ENCODE measurements at regions not wholly inside any gene's neighbourhood (a gene's known extent, or its start where the extent isn't known, plus 50 kb on each side); places are given as distances from the start of the nearest gene placed in this dataset.
"Not testable (repeated sequence)": the region's sequence is repeated elsewhere in the genome, so short reads cannot be mapped to it uniquely, and the experiment has no call there.

DNA sequence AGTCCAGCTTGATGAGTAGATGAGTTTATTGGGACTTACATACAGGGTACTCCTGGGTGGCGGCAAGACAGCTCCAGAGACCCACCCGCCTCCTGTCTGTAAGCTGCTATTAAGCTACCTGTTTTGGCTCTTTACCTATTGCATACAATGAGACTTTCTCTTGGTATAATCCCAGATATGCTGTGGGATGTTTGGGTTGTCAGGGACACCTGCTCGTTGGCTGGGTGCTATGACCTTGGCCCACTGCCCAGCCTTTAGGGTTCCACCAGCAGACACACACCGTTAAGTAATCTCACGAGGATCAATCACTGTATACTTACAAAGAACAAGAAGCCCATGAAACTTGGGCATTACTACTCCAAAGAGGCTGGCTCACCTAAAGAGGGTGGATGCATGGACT is 116.4 kb downstream of the NPIPB5 start:
- DNase-seq: no peak

DNA sequence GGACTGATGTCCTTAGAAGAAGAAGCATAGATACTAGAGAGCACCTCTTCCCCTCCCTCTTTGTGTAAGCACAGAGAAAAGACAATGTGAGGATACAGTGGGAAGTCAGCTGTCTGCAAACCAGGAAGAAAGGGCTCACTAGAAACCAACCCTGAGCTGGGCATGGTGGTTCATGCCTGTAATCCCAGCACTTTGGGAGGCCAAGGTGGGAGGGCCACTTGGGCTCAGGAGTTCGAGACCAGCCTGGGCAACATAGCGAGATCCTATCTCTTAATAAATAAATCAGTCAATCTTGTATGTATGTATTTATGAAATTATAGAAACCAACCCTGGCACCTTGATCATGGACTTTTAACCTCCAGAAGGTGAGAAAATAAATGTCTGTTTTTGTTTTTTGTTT is 118.3 kb downstream of the NPIPB5 start:
- no peak for DNase-seq

DNA sequence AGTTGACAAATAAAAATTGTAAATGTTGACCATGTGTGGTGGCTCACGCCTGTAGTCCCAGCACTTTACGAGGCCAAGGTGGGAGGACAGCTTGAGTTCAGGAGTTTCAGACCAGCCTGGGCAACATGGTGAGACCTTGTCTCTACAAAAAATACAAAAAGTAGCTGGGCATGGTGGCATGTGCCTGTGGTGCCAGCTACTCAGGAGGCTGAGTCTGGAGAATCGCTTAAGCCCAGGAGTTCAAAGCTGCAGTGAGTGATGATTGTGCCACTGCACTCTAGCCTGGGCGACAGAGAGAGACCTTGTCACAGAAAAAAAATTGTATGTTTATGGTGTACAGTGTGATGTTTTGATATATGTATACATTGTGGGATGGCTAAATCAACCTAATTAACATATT is 119.6 kb downstream of the NPIPB5 start:
- DNase-seq: no peak

DNA sequence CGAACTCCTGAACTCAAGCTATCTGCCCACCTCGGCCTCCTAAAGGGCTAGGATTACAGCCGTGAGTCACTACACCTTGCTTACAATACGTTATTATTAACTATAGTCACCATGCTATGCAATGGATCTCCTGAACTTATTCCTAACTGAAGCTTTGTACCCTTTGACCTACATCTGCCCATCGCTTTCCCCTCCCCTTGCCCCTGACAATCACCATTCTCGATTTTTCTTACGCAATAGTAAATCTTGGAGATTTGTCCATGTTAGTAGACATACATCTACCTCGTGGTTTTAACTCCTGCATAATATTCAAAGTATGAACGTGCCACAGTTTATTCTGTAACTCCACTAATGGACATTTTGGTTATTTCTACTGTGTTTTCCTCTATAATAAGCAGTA is 120.6 kb downstream of the NPIPB5 start:
- no peak for DNase-seq

DNA sequence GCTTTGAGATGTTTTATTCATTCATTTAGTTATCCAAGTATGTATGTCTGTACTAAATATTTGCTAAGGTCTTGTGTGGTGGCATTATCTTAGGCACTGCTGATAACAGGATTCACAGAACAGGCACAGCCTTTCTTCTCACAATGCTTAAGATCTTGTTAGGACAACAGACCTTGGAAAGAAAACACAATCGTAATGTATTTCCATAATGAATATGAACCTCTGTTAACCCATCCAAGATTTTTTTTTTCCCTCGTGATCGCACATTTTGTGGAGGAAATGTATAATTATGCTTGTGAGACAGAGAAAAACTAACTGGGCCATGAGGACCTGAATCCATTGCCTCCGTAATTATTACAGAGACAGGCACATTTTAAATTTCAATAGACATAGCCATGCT is 121.9 kb downstream of the NPIPB5 start:
- no peak for DNase-seq

DNA sequence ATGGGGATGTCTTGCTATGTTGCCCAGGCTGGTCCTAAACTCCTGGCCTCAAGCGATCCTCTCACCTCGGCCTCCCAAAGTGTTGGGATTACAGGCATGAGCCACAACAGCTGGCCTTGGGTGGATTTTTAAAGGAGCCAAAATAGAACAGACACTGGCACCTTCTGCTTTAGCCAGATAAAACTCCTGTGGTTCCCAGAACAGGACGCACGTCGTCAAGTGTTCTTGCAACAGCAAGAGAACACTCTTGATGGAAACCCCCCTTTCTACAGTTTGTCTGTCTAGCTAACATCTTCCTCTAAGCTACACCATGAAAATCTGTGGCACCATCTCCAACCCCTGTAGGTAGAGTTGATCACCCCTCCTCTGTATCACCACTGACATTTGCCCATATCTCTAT is 122.6 kb downstream of the NPIPB5 start:
- DNase-seq: no peak

DNA sequence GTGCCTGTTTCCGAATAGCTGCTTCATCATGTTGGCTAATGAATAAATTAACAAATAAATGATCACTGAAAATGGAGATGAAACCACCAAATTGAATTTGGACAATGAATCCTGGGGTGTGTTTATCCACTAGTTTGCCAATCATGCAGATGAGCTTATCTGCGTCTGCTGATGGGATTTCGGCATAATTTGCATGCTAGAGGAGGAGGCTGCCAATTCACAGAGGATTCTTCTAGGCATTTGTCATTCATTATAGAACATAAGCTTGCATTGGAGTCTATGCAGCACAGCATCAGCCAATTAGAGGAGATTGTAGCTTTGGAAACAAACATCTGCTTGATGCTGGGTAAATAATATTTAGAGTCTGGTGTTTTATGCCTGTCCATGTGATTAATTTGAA is 123.1 kb downstream of the NPIPB5 start:
- no peak for DNase-seq

DNA sequence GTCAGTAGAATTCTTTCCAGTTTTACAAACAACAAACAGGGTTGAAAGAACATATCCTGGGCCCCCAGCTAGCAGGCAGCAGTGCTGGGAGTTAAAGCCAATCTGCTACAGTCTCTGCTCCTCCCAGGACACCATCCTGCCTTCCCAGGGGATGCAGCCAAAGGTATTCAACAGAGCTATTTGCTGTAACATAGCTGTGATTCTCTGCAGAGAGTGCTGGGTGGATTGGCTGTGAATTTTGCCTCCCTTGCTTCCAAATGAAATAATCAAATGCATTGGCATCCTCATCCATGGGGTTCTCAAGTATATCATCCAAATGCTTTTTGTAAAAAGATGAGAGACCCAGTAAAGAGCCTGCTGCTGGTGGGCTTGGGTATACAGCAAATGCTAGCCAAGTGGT is 124.3 kb downstream of the NPIPB5 start:
- DNase-seq: no peak

DNA sequence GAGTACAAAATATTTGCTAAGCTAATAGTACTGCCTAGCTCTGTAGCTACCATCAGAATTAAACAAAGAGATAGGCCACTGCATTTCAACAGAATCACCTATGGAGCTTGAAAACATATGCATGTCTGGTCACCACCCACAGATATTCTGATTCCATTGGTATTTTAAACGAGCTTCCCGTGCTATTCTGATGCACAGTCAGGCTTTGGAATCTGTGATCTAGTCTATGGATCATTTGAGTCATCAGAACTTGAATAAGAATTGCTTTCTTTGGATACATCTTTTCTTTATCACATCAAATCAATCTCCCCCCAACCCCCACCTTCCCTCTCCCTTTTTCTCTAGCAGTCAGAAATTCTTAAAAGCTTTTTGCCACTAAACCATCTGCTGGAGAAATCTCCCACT is 124.7 kb downstream of the NPIPB5 start:
- no peak for DNase-seq

DNA sequence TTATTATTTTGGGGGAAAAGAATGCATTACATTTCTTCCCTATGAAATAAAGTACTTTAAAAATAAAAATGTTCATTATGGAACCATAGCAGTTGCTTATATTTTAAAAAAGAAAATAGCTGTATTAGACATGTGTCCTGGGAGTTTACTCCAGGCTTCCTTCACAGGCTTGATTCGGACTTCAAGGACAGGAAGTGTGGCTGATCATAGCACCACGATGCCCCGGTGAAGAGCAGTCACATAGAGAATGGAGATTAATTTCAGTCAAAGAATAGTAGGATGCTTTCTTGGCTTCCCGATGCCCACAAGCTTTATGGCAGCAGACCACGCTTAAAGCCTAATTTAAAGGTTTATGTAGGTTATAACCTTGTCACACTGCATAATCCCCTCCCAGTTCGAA is 125.1 kb downstream of the NPIPB5 start:
- DNase-seq: no peak

DNA sequence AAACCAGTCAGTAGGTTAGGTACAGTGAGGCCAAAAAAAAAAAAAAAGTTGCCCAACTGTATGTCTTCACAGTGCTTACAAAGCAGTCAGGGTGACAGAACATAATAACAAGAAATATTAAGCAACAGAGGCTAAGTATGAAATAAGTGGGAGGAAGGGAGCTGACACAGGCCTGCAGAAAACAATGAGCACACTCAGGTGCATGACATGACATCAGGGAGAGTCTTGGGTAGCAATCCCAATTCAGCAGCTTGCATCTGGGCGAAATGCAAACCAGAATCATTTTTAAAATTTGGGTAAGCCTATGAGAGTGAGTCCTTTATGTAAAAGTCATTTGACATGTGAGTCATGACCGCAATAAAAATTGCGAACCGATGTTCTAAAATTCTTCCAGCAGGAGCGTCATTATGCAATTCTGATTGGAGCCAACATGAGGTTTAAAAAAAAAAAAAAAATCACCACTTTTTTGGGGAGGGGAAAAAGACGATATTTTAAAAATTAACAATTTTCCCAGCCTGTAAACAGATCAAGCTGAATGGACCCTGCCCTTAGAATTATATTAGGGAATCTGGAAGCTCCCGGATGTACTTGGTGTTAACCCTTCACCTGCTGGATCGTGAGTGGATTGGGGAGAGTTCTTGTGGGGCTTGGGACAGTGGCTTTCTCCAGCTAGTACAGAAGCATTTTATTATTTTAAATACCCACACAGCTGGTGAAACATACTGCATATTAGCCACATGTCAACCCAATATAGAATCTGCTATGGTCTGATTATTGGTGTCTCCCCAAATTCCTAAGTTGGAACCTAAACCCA is 127.9 kb downstream of the NPIPB5 start:
- DNase-seq: no peak

DNA sequence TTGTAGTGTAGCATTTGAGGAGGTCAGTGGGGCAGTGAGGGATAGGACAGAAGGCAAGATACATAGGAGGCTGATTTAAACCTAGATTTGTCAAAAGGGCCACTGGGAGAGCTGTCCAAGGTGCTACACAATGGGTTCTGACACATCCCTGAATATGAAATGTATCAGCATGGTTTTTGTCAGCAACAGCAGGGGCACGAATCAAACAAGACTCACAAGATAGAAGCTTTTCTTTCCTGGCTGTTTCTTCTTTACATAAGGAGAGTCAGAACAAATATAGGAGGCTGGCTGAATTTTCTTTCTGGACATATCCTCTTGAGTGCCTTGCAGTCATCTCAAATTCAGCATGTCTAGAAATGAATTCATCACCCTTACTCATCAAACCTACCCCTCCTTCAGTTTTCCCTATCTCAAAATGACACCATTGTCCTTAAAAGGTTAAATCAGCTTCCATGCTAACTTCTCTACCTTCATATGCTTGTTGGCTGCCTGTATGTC is 130.5 kb downstream of the NPIPB5 start:
- DNase-seq: peak in 1 of 5 experiments; percentile 9

DNA sequence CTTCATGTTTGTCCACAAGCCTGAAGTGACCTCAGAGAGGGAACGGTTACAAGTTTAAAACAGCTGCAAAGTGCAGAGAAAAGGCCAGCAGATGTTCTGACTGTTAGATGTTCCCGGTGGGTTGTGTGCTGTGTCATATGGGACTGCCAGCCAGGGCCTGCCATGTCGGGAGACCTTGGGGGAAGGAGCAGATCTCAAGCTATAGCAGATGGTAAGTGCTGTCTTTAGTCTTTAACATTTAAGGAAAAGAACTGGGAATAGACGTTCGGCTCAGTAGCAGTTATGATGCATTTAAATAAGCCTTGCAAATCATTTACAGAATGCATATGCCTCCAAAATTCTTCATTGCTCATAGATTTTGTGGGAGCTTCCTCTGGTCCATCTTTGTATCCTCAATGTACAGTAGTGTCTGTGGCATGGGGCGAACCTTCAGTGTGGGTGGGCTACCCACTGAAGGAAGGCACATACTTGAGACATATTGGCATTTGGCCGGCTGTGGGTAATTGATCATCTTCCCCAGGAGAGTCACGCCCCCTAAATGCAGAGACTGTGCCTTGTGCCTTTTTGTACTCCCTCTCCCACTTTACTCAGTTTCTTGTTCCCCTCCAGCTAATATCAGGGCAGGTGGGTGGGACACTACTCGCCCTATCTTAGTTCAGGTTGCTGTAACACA is 131.9 kb downstream of the NPIPB5 start:
- DNase-seq: no peak

DNA sequence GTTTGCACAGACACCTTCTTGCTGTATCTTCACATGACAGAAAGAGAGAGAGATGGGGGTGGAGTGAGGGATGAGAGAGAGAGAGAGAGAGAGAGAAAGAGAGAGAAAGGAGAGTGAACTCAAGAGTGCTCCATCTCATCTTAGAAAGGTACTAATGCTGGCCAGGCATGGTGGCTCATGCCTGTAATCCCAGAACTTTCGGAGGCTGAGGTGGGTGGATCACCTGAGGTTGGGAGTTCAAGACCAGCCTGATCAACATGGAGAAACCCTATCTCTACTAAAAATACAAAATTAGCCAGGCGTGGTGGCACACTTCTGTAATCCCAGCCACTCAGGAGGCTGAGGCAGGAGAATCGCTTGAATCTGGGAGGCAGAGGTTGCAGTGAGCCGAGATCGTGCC is 132.5 kb downstream of the NPIPB5 start:
- not testable (repeated sequence) for DNase-seq

DNA sequence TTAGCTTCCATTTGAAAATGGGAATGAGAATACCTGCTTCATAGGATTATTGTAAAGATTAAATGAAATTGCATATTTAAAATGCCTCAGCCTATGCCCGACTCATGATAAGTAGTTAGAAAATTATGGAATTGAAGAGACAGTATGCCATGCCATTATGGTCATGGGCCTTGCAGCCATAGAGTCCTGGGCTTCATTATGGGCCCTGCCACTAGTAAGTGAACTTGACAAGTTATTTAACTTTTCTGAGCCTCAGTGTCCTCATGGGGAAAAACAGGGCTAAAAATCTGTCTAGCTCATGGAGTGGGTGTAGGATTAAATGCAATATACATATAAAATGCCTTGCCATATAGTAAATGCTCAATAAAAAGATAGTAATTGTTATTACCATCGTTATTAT is 133.2 kb downstream of the NPIPB5 start:
- no peak for DNase-seq

DNA sequence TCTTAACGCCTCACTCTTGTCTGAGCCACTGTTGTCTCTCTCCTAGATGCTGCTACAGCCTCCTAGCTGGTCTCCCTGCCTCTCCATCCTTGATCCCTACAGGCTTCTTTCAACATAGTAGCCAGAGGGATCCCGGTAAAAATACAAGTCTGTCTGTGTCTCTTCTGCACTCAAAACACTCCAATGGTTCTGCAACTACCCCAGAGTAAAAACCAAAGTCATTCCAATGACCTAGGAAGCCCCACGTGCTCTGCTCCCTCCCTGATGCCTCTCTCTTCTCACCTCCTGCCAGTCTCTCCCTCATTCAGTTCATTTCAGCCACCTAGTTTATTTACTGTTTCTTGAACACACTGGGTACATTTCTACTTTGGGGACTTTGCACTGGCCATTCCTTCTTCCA is 135.2 kb downstream of the NPIPB5 start:
- DNase-seq: no peak

DNA sequence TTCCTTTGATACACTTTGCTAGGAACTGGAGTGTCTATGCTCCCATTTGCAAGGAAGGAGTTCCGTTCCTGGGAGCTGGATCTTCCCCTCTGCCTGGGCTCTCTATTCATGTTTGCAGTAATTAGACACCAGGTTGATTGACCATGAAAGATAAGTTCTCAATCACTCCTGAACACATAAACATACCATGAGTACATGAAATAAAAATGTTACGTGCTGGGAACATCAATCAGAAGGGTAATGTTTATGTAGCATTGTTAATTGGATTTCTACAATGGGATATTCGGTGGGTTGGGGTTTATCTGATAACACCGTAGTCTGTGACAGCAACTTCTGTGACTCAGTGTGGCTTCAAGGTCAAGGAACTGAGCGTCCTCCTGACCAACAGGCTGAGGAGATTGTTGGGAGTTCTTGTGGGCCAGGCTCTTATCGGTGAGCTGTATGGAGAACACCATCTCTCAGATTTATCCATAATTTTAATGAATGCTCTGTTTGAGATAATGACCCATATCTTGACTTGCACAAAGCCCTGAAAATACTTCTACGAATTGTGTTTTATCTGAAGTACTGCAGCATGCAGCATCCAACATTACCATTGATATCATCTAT is 136.4 kb downstream of the NPIPB5 start:
- no peak for DNase-seq

DNA sequence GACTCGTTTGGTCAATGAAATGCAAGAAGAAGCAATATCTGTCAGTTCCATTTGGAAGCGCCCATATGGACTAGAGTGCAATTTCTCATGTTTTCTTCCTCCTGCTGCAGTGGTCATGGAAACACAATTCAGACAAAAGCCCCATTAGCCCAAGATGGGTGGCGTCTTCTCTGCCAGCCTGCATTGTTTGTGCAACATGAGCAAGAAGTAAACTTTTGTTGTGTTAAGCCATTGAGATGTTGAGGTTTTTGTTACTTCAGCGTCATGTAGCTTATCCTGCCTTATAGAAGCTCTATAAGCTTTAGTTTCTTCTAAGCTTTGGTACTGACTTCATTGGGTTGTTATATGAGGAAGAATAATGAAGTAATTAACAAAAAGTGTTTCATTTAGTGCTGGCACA is 137.4 kb downstream of the NPIPB5 start:
- DNase-seq: no peak

DNA sequence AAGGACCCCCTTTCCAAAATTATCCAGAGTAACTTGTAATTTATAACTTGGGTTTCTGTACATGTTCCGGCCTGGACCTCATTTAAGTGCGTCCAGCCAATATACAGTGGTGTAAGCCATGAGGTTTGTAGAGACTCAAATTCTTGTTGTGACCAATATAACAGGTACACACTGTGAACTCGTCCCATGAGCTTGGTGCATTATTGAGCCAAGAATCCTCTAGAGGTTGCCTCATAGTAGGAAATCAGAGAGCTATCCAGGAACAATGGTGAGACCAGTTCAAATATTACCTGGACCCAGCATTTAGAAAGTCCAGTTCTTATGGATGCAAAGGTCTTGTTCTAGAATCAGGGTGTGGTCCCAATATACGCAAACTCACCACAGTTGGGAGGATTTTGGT is 138.2 kb downstream of the NPIPB5 start:
- DNase-seq: no peak

DNA sequence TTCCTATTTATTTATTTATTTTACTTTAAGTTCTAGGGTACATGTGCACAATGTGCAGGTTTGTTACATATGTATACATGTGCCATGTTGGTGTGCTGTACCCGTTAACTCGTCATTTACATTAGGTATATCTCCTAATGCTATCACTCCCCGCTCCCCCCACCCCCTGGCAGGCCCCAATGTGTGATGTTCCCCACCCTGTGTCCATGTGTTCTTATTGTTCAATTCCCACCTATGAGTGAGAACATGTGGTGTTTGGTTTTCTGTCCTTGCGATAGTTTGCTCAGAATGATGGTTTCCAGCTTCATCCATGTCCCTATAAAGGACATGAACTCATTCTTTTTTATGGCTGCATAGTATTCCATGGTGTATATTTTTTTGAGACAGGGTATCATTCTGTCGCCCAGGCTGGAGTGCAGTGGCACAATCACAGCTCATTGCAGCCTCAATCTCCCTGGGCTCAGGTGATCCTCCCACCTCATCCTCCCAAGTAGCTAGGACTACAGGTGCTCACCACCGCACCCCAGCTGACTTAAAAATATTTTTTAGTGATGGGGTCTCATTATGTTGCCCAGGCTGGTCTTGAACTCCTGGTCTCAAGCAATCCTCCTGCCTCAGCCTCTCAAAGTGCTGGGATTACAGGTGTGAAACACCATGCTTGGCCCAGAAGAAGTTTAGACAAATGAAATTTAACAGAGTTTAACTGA is 140.6 kb downstream of the NPIPB5 start:
- not testable (repeated sequence) for DNase-seq

DNA sequence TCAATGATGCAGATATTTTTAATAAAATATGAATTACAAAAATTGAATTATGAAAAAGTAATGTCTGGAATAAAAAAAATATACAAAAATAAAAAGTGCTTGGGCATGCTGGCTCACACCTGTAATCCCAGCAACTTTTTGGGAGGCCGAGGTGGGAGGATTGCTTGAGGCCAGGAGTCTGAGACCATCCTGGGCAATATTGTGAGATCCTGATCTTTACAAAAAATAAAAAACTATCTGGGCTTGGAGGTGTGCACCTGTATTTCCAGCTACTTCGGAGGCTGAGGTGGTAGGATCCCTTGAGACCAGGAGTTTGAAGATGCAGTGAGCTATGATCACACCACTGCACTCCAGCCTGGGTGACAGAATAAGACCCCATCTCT is 141.8 kb downstream of the NPIPB5 start:
- DNase-seq: no peak

DNA sequence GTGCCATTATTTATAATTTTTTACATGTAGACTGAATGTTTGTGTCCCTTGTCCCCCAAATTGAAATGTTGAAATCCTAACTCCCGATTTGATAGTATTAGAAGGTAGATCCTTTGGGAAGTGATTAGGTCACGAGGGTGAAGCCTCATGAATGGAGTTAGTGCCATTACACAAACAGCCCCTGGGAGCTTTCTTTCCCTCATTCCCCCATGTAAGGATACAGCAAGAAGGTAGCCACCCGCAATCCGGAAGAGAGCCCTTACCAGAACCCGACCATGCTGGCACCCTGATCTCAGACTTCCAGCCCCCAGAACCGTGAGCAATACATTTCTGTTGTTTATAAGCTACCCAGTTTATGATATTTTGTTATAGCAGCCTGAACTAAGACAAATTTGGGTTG is 143.2 kb downstream of the NPIPB5 start:
- no peak for DNase-seq

DNA sequence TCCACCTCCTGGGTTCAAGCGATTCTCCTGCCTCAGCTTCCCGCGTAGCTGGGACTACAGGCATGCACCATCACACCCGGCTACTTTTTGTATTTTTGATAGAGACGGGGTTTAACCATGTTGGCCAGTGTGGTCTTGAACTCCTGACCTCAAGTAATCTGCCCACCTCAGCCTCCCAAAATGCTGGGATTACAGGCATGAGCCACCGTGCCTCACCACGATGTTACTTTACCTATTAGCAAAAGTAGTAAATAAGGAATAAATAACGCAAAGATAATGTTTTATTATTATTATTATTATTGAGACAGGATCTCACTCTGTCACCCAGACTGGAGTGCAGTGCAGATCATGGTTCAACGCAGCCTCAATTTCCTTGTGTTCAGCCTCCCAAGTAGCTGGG is 145.9 kb downstream of the NPIPB5 start:
- not testable (repeated sequence) for DNase-seq

All from T-helper 2 cell (primary cell).